Hepatocyte (in vitro differentiated cells): ENCODE measurements at regions not wholly inside any gene's neighbourhood (a gene's known extent, or its start where the extent isn't known, plus 50 kb on each side); places are given as distances from the start of the nearest gene placed in this dataset.
A peak's percentile ranks its signal among the peaks of the same experiment; 100 is the strongest.

Experiments
- DNase-seq: peaks from one replicate; pipeline ENCODE4 v3.0.0-alpha.2; 2016; ENCODE audit warnings: low spot score
- H2AFZ ChIP-seq: fragments of 200-600 bp; sonication (generic); 2 replicates; pipeline ENCODE4 v1.6.0; 2016; ENCODE audit warnings: antibody characterized with exemption, mild to moderate bottlenecking
- H3K27ac ChIP-seq: fragments of 200-600 bp; sonication (generic); 2 replicates; pipeline ENCODE4 v1.5.1; 2016; ENCODE audit warnings: mild to moderate bottlenecking
- H3K27me3 ChIP-seq: fragments of 200-600 bp; sonication (generic); 2 replicates; pipeline ENCODE4 v1.6.1; 2016
- H3K36me3 ChIP-seq: fragments of 200-600 bp; sonication (generic); replicated peaks from 2 replicates; pipeline ENCODE4 v1.5.1; 2016; ENCODE audit warnings: low read depth; ENCODE audit not compliant: insufficient read depth
- H3K4me1 ChIP-seq: fragments of 200-600 bp; sonication (generic); 2 replicates; pipeline ENCODE4 v1.5.1; 2016; ENCODE audit warnings: mild to moderate bottlenecking, moderate library complexity; ENCODE audit not compliant: insufficient read depth
- H3K4me2 ChIP-seq: fragments of 200-600 bp; sonication (generic); 2 replicates; pipeline ENCODE4 v1.6.0; 2016
- H3K4me3 ChIP-seq: fragments of 200-600 bp; sonication (generic); 2 replicates; pipeline ENCODE4 v1.5.1; 2016; ENCODE audit warnings: mild to moderate bottlenecking
- H3K79me2 ChIP-seq: fragments of 200-600 bp; sonication (generic); 2 replicates; pipeline ENCODE4 v1.6.0; 2017; ENCODE audit warnings: mild to moderate bottlenecking
- H3K9me2 ChIP-seq: fragments of 200-600 bp; sonication (generic); replicated peaks from 2 replicates; pipeline ENCODE4 v1.6.0; 2017; ENCODE audit warnings: mild to moderate bottlenecking; ENCODE audit not compliant: insufficient read depth
- H3K9me3 ChIP-seq: fragments of 200-600 bp; sonication (generic); 2 replicates; pipeline ENCODE4 v1.5.1; 2016; ENCODE audit warnings: low read depth, mild to moderate bottlenecking
- H4K20me1 ChIP-seq: fragments of 200-600 bp; sonication (generic); 2 replicates; pipeline ENCODE4 v1.6.0; 2016; ENCODE audit warnings: mild to moderate bottlenecking; ENCODE audit not compliant: insufficient read depth, poor library complexity, severe bottlenecking
- CTCF ChIP-seq: fragments of 200-600 bp; sonication (generic); IDR thresholded peaks from 2 replicates; pipeline ENCODE4 v1.5.1; 2016; ENCODE audit warnings: antibody characterized with exemption, mild to moderate bottlenecking; ENCODE audit not compliant: poor library complexity
- EZH2 ChIP-seq: fragments of 200-600 bp; sonication (generic); IDR thresholded peaks from 2 replicates; pipeline ENCODE4 v1.6.1; 2016; ENCODE audit warnings: antibody characterized with exemption, mild to moderate bottlenecking, borderline replicate concordance
- EZH2phosphoT487 ChIP-seq: fragments of 200-600 bp; sonication (generic); IDR thresholded peaks from one replicate; pipeline ENCODE4 v1.6.1; 2018; ENCODE audit warnings: antibody characterized with exemption, mild to moderate bottlenecking, low read depth, moderate library complexity; ENCODE audit not compliant: unreplicated experiment, severe bottlenecking
- WGBS: methylation state at CpG from one replicate; pipeline ENCODE4 v1.1.6; 2016; ENCODE audit warnings: low lambda C conversion rate; ENCODE audit errors: missing lambda C conversion rate; 5-methylcytosine and 5-hydroxymethylcytosine counted together

- H3K9me3 ChIP-seq = no peaks in the 10 kb centered on the region
These were observed 167.4 kb downstream of the TEX36 start for GRCh38 chr10:125515571-125515970.

GRCh38 chr10:125514206-125515162 is 168.5 kb downstream of the TEX36 start:
- Histone ChIP-seq H3K27me3 (no peaks in the 10 kb centered on the region), H3K27ac (peak overlapping the region; percentile 84), H3K9me2 (no peaks in the 10 kb centered on the region), H2AFZ (no peak overlapping the region), H3K4me2 (peak overlapping the region; percentile 25), H3K4me3 (no peak overlapping the region), H4K20me1 (no peaks in the 10 kb centered on the region), H3K79me2 (no peaks in the 10 kb centered on the region), H3K36me3 (no peaks in the 10 kb centered on the region), H3K4me1 (peaks cover 8% of the 10 kb centered on the region), H3K9me3 (no peaks in the 10 kb centered on the region)
- peak; percentile 62 for DNase-seq
- no peak for TF ChIP-seq EZH2
- no peak for TF ChIP-seq CTCF
- WGBS = 70% methylated on average over 17 of the region's 17 CpGs

More at GRCh38 chr10:125515571-125515970, 167.4 kb downstream of the TEX36 start:
- H4K20me1 ChIP-seq = no peaks in the 10 kb centered on the region
- WGBS = 79% methylated on average over 8 of the region's 8 CpGs
- TF ChIP-seq EZH2 (no peak), EZH2phosphoT487 (no peak), CTCF (no peak)
- H3K9me2 ChIP-seq = no peaks in the 10 kb centered on the region
- H3K79me2 ChIP-seq = no peaks in the 10 kb centered on the region
- H3K4me3 ChIP-seq = no peak overlapping the region
- DNase-seq = no peak
- peak overlapping the region; percentile 70 for H3K27ac ChIP-seq
- no peak overlapping the region for H3K4me2 ChIP-seq
- no peaks in the 10 kb centered on the region for H3K36me3 ChIP-seq
- H2AFZ ChIP-seq = no peak overlapping the region
- peaks cover 8% of the 10 kb centered on the region for H3K4me1 ChIP-seq
- no peaks in the 10 kb centered on the region for H3K27me3 ChIP-seq

DNA sequence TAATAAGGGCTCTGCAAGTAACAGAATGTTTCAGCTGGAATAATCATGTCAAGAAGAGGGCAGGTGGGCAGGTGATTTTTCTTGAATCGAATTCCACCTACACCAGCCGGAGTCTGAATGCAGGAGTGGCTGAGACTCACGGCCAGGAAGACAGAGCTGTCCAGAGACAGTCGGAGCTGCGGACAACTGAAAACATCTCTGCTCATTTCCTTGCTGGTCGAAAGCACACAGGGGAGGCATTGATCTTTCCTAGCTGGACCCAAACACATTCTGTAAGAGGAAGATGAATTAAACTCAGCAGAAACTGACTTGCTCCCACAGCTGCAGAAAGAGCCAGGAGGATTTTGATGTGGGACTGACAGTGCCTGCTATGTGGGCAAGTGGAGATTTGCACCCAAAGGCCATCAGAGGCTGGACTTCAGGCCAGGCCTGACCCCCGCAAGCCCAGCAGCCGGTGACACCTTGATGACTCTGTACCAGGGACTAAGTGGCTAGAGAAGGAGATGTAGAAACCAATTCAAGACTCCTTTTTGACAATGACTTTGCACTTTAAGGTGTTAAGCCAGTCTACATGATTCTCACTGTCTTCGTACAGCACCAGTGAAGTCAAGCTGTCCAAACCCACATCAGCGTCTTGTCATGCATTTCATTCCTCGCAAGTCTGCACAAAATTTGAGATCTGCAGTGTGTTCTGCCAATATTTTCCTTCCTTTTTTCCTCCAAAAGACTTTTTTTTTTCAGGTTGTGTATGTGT is 169.4 kb downstream of the TEX36 start:
- TF ChIP-seq CTCF = no peak
- TF ChIP-seq EZH2 = no peak
- TF ChIP-seq EZH2phosphoT487 = no peak
- Histone ChIP-seq H4K20me1 (no peaks in the 10 kb centered on the region), H3K27me3 (no peaks in the 10 kb centered on the region), H3K9me3 (no peaks in the 10 kb centered on the region), H3K36me3 (no peaks in the 10 kb centered on the region), H2AFZ (no peak overlapping the region), H3K27ac (peak overlapping the region; percentile 84), H3K4me3 (no peak overlapping the region), H3K4me2 (peak overlapping the region; percentile 25), H3K4me1 (peaks cover 8% of the 10 kb centered on the region), H3K9me2 (no peaks in the 10 kb centered on the region), H3K79me2 (no peaks in the 10 kb centered on the region)
- 76% methylated on average over 11 of the region's 11 CpGs for WGBS
- no peak for DNase-seq
